Ishikawa (cell line): ENCODE measurements at regions not wholly inside any gene's neighbourhood (a gene's known extent, or its start where the extent isn't known, plus 50 kb on each side); places are given as distances from the start of the nearest gene placed in this dataset.

ENCODE experiments used
- CEBPB ChIP-seq: IDR thresholded peaks from 2 replicates; pipeline ENCODE4 v1.6.1; 2012
- CREB1 ChIP-seq: IDR thresholded peaks from 2 replicates; pipeline ENCODE4 v1.6.1; 2012; ENCODE audit warnings: low read depth
- EGR1 ChIP-seq: IDR thresholded peaks from 2 replicates; pipeline ENCODE4 v1.6.1; 2012
- EP300 ChIP-seq: IDR thresholded peaks from 2 replicates; pipeline ENCODE4 v1.6.1; 2012; ENCODE audit warnings: borderline replicate concordance
- FOXM1 ChIP-seq: IDR thresholded peaks from 2 replicates; pipeline ENCODE4 v1.6.1; 2012; ENCODE audit warnings: low read depth, borderline replicate concordance
- NFIC ChIP-seq: IDR thresholded peaks from 2 replicates; pipeline ENCODE4 v1.6.1; 2012
- RAD21 ChIP-seq: IDR thresholded peaks from 2 replicates; pipeline ENCODE4 v1.6.1; 2012; ENCODE audit warnings: low read depth
- TAF1 ChIP-seq: IDR thresholded peaks from 2 replicates; pipeline ENCODE4 v1.6.1; 2012; ENCODE audit warnings: low read depth, mild to moderate bottlenecking
- TCF12 ChIP-seq: IDR thresholded peaks from 2 replicates; pipeline ENCODE4 v1.6.1; 2012; ENCODE audit warnings: low read depth
- TEAD4 ChIP-seq: IDR thresholded peaks from 2 replicates; pipeline ENCODE4 v1.6.1; 2012
- YY1 ChIP-seq: IDR thresholded peaks from 2 replicates; pipeline ENCODE4 v1.6.1; 2012; ENCODE audit warnings: low read depth
- ZBTB7A ChIP-seq: IDR thresholded peaks from 2 replicates; pipeline ENCODE4 v1.6.1; 2012; ENCODE audit warnings: low read depth
- TF ChIP-seq, protein P1 (sequence below): IDR thresholded peaks from 2 replicates; pipeline ENCODE4 v1.6.1; 2012
- TF ChIP-seq, protein P2 (sequence below): IDR thresholded peaks from 2 replicates; pipeline ENCODE4 v1.6.1; 2012; ENCODE audit warnings: low read depth, mild to moderate bottlenecking
- TF ChIP-seq, protein P3 (sequence below): IDR thresholded peaks from 2 replicates; pipeline ENCODE4 v1.6.1; 2012

DNA sequence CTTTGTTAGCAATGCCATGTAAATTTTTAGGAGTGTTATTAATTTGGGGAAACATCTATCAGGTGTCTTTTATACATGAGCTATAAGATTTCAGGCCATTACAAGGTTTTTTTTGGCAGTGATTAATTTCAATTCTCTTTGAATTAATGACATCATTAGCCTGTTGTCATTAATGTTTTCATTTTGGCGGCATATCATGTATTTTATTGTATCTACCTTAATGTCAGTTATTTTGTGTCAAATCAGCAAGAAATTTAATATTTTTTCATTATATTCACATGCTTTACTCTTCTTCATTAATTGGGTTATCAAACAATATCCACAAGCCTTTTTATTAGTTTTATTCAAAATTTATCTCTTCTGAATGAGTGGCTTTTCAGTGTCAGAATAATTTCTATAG, 153.0 kb upstream of the CAND1 start:
- no peak for TF ChIP-seq RAD21

DNA sequence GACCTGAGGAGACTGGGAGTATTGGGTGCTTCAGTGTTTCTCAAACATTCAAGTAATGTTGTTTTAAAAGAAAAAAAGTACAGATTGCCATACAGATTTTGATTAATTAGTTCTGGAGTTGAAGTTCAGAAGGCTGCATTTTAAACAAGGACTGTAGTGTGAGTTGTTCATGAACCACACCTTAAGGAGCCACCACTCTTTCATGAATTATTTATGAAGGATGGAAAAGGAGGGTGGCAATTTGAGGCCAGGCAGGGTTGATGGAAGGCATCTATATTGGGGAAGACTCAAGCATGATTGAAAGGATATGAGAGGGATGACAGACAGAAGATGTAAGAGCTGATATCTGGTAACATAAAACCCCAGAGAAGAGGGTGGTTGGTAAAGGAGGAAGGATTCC, 146.6 kb upstream of the CAND1 start:
- TF ChIP-seq, protein P1, sequence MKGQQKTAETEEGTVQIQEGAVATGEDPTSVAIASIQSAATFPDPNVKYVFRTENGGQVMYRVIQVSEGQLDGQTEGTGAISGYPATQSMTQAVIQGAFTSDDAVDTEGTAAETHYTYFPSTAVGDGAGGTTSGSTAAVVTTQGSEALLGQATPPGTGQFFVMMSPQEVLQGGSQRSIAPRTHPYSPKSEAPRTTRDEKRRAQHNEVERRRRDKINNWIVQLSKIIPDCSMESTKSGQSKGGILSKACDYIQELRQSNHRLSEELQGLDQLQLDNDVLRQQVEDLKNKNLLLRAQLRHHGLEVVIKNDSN = no peak
- TF ChIP-seq TAF1 (no peak), FOXM1 (no peak), RAD21 (no peak), CEBPB (no peak), NFIC (no peak)
- TF ChIP-seq, protein P2, sequence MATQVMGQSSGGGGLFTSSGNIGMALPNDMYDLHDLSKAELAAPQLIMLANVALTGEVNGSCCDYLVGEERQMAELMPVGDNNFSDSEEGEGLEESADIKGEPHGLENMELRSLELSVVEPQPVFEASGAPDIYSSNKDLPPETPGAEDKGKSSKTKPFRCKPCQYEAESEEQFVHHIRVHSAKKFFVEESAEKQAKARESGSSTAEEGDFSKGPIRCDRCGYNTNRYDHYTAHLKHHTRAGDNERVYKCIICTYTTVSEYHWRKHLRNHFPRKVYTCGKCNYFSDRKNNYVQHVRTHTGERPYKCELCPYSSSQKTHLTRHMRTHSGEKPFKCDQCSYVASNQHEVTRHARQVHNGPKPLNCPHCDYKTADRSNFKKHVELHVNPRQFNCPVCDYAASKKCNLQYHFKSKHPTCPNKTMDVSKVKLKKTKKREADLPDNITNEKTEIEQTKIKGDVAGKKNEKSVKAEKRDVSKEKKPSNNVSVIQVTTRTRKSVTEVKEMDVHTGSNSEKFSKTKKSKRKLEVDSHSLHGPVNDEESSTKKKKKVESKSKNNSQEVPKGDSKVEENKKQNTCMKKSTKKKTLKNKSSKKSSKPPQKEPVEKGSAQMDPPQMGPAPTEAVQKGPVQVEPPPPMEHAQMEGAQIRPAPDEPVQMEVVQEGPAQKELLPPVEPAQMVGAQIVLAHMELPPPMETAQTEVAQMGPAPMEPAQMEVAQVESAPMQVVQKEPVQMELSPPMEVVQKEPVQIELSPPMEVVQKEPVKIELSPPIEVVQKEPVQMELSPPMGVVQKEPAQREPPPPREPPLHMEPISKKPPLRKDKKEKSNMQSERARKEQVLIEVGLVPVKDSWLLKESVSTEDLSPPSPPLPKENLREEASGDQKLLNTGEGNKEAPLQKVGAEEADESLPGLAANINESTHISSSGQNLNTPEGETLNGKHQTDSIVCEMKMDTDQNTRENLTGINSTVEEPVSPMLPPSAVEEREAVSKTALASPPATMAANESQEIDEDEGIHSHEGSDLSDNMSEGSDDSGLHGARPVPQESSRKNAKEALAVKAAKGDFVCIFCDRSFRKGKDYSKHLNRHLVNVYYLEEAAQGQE = no peak
- TF ChIP-seq, protein P3, sequence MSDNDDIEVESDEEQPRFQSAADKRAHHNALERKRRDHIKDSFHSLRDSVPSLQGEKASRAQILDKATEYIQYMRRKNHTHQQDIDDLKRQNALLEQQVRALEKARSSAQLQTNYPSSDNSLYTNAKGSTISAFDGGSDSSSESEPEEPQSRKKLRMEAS = no peak

DNA sequence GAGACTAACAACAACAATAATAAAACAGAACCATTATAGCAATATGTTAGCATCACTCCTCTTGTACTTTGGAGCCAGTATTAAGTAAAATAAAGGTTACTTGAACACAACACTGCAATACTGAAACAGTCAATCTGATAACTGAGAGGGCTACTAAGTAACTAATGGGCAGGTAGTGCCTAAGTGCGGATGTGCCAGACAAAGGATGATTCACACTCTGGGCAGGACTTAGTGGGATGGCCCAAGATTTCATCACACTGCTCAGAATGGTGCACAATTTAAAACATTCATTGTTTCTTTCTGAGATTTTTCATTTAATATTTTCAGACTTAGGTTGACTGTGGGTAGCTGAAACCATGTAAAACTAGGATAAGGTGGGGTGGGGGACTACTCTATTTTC, 131.9 kb upstream of the CAND1 start:
- no peak for TF ChIP-seq YY1
- no peak for TF ChIP-seq TCF12
- no peak for TF ChIP-seq FOXM1
- no peak for TF ChIP-seq ZBTB7A
- TF ChIP-seq EP300 = no peak
- TF ChIP-seq NFIC = no peak
- no peak for TF ChIP-seq CEBPB
- TF ChIP-seq, protein P1 = no peak
- TF ChIP-seq RAD21 = no peak
- TF ChIP-seq EGR1 = no peak
- TF ChIP-seq, protein P3 = no peak
- TF ChIP-seq, protein P2 = no peak
- no peak for TF ChIP-seq TAF1
- TF ChIP-seq TEAD4 = no peak
- no peak for TF ChIP-seq CREB1

DNA sequence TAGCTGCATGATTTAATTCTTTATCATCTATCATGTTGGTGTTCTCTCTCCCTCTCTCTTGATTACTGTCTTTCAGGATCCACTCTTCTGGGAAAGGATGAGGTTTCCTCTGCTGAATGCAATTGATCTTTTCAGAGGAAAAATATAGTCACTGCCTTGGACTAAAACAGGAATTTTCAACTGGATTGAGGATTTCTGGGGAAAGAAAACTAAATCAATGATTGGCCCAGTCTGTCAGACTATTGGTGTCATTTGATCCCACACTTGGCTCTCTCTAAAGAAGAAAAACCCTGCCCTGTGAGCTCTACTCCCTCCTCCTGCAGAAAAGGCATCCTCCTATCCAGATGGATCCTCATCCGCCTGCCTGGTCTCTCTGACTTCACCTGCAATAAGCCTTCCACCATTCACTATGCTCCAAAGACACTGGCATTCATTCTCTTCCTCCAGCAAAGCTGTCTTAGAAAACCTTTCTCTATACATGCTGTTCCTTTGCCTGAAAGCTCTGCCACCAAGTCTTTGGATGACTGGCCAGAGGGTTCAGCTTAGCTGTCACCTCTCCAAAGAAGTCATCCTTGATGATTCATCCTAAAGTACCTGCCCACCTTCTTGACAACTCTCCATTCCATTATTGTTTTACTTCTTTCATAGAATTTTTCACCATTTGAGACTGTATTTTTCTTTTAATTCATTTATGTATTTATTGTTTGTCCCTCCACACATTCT, 127.7 kb upstream of the CAND1 start:
- TF ChIP-seq, protein P1 = no peak
- no peak for TF ChIP-seq CREB1
- no peak for TF ChIP-seq ZBTB7A
- no peak for TF ChIP-seq YY1
- TF ChIP-seq CEBPB = no peak
- no peak for TF ChIP-seq RAD21
- TF ChIP-seq, protein P2 = no peak
- no peak for TF ChIP-seq TCF12
- TF ChIP-seq, protein P3 = no peak
- no peak for TF ChIP-seq FOXM1
